DND-41 (cell line): ENCODE measurements at regions not wholly inside any gene's neighbourhood (a gene's known extent, or its start where the extent isn't known, plus 50 kb on each side); places are given as distances from the start of the nearest gene placed in this dataset.

Source experiments
- EZH2 ChIP-seq: IDR thresholded peaks from 3 replicates; pipeline ENCODE4 v1.6.1; 2012; ENCODE audit warnings: borderline replicate concordance, low read depth, mild to moderate bottlenecking, moderate library complexity, low read length, inconsistent platforms; ENCODE audit not compliant: severe bottlenecking
- TF ChIP-seq, protein P1 (sequence below): IDR thresholded peaks from 2 replicates; pipeline ENCODE4 v1.5.1; 2012; ENCODE audit warnings: borderline replicate concordance, low read length, moderate library complexity, mild to moderate bottlenecking; ENCODE audit not compliant: poor library complexity, severe bottlenecking; ENCODE audit errors: extremely low read depth

DNA sequence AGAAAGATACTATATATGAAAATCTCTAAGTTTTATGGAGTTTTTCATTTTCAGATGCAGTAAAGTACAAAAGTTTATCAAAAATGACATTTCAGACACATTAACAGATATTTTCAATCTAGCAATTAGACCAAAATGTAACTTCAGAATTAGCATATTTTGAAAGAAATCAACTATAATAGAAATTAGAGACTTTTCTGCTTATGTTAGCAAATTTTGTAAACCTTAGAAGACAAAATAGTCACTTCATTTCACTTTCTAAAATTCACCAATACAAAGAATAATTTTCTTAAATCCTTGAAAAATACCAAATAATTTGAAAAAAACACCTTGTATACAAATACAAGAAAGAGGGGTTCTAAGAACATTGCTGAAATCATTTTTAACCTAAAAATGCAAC, 135.8 kb upstream of the FIBIN start:
- TF ChIP-seq EZH2, result no peak
- TF ChIP-seq, protein P1, sequence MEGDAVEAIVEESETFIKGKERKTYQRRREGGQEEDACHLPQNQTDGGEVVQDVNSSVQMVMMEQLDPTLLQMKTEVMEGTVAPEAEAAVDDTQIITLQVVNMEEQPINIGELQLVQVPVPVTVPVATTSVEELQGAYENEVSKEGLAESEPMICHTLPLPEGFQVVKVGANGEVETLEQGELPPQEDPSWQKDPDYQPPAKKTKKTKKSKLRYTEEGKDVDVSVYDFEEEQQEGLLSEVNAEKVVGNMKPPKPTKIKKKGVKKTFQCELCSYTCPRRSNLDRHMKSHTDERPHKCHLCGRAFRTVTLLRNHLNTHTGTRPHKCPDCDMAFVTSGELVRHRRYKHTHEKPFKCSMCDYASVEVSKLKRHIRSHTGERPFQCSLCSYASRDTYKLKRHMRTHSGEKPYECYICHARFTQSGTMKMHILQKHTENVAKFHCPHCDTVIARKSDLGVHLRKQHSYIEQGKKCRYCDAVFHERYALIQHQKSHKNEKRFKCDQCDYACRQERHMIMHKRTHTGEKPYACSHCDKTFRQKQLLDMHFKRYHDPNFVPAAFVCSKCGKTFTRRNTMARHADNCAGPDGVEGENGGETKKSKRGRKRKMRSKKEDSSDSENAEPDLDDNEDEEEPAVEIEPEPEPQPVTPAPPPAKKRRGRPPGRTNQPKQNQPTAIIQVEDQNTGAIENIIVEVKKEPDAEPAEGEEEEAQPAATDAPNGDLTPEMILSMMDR, result no peak
